ENCODE measurements at regions not wholly inside any gene's neighbourhood (a gene's known extent, or its start where the extent isn't known, plus 50 kb on each side); places are given as distances from the start of the nearest gene placed in this dataset.

DNA sequence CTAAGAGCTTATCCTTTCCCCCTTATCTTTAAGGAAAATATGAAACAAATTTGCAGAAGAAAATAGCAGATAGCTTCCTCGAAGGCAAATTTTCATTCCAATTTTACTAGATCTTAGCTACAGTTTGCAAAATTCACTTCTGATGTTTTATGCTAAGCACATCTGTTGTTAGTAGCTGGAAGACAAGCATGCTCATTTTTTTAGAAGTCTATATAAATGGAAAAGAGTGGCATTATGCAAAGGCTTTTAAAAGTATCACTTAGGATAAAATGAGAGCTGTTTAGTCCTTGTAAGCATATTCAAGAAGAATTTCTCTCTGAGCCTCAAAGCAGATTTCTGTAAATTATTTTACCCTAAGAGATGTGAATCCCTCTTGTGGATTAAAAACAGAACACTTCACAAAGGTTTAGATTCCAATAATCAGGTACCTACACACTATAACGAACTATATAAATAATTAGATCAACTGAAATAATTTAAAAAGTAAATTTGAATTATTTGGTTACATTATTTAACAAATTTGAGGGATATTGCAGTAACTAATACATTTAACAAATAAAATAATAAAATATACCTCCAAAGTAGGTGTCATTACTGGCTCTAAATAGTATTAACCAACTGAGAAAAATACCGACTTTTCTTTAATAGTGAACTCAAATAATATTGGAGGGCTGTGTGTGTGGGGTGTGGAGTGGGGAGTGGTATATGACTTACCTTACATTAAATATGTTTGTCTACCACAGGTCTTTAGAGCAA is 307.1 kb downstream of the SEMA3D start:
- DNase-seq (ENCODE audit: extremely low spot score, unreplicated experiment), result no peak
- H3K27me3 Mint-ChIP-seq, result no peaks in the 10 kb centered on the region
- TF ChIP-seq, protein P1, sequence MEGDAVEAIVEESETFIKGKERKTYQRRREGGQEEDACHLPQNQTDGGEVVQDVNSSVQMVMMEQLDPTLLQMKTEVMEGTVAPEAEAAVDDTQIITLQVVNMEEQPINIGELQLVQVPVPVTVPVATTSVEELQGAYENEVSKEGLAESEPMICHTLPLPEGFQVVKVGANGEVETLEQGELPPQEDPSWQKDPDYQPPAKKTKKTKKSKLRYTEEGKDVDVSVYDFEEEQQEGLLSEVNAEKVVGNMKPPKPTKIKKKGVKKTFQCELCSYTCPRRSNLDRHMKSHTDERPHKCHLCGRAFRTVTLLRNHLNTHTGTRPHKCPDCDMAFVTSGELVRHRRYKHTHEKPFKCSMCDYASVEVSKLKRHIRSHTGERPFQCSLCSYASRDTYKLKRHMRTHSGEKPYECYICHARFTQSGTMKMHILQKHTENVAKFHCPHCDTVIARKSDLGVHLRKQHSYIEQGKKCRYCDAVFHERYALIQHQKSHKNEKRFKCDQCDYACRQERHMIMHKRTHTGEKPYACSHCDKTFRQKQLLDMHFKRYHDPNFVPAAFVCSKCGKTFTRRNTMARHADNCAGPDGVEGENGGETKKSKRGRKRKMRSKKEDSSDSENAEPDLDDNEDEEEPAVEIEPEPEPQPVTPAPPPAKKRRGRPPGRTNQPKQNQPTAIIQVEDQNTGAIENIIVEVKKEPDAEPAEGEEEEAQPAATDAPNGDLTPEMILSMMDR (conservative IDR thresholded peaks at IDR 0.05), result no peak
- H3K27ac Mint-ChIP-seq, result no peak overlapping the region
- H3K4me1 Mint-ChIP-seq (ENCODE audit: unreplicated experiment), result no peaks in the 10 kb centered on the region
- H3K36me3 Mint-ChIP-seq, result no peaks in the 10 kb centered on the region
- no peak overlapping the region for H3K4me3 Mint-ChIP-seq
- H3K9me3 Mint-ChIP-seq, result no peaks in the 10 kb centered on the region

DNA sequence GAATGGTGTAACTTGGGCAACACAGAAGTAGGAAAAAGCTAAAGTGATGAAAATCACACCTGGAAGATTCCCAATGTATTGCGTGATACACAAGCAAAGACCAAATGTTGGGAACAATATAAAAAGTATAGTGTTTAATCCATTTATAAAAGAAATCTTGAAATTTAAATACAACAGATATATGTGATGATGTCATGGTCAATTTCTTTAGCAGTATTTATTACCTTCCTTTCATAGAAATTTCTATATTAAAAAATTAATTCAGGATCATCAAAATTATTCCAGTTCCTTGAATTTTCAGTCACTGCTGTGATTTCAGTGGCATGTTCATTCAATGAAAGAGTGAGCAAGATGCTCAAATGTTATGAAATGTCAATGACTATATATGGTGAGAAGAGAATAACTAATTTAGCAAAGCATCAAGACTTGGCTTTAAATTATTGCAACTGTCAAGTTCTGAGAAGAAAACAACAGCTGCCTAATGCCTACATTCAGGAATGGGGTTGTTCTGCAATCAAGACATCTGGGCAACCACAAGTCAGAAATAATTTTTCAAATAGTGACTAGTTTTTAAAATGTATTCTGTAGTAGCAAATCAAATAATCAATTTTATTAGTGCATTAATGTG is 308.8 kb downstream of the SEMA3D start:
- no peak overlapping the region for H3K27ac Mint-ChIP-seq
- no peaks in the 10 kb centered on the region for H3K36me3 Mint-ChIP-seq
- no peaks in the 10 kb centered on the region for H3K9me3 Mint-ChIP-seq
- no peak for DNase-seq (ENCODE audit: extremely low spot score, unreplicated experiment)
- H3K27me3 Mint-ChIP-seq, result no peaks in the 10 kb centered on the region
- TF ChIP-seq, protein P1 (conservative IDR thresholded peaks at IDR 0.05), result no peak
- no peak overlapping the region for H3K4me3 Mint-ChIP-seq
- H3K4me1 Mint-ChIP-seq (ENCODE audit: unreplicated experiment), result no peaks in the 10 kb centered on the region

DNA sequence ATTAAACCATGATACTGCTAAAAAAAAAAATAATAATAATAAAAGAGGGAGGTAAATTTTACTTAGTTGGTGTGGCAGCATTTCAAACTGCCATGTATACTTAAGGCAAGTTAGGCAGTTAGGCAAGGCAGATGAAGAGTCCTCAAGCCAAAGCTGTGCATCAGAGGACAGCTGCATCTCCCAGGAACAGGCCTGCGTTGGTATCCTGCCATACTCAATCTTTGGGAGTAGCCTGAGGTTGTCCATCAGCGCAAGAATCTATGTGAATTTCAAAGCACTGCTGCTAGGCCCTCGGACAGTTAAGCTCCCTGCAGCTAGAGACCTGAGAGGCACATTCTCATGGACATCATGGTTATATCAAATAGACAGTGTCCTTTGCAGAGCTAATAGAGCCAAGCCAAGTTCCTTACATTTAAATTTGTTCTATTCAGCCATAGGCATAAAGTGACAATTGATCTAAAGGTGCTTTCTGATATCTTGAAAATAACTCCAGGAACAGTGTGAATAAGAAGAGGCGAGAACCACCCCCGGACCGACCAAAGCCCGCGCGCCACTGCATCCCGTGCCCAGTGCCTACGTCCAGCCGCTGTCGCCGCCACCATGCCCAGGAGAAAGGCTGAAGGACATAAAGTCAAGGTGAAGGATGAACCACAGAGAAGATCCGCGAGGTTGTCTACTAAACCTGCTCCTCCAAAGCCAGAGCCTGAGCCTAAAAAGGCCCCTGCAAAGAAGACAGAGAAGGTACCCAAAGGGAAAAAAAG is 310.6 kb downstream of the SEMA3D start:
- no peak overlapping the region for H3K27ac Mint-ChIP-seq
- H3K36me3 Mint-ChIP-seq, result no peaks in the 10 kb centered on the region
- H3K4me1 Mint-ChIP-seq (ENCODE audit: unreplicated experiment), result no peaks in the 10 kb centered on the region
- no peaks in the 10 kb centered on the region for H3K9me3 Mint-ChIP-seq
- H3K4me3 Mint-ChIP-seq, result no peak overlapping the region
- TF ChIP-seq, protein P1 (conservative IDR thresholded peaks at IDR 0.05), result no peak
- H3K27me3 Mint-ChIP-seq, result no peaks in the 10 kb centered on the region
- no peak for DNase-seq (ENCODE audit: extremely low spot score, unreplicated experiment)

DNA sequence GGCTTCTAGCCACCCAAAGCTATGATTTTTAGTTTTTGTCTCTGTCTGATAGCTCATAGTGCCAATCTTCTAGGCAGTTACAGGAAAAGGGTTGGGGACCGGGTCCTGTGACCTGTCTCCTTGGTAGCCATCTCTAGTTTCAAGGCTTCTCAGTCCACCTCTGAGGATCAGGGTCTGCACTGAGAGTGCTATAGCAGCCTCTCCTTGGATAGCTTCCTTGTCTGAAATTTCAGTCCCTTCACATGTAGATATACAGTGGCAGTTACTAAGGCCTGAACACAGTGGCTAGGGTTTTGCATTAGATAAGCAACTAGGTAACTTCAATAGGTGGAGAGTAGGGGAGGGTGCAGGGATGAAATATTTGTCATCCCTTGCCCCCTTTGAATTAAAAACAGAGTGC is 321.3 kb downstream of the SEMA3D start:
- no peak overlapping the region for H3K27ac Mint-ChIP-seq
- TF ChIP-seq, protein P1 (conservative IDR thresholded peaks at IDR 0.05), result no peak
- no peaks in the 10 kb centered on the region for H3K27me3 Mint-ChIP-seq
- no peak for DNase-seq (ENCODE audit: extremely low spot score, unreplicated experiment)
- peaks cover 4% of the 10 kb centered on the region for H3K9me3 Mint-ChIP-seq
- no peak overlapping the region for H3K4me3 Mint-ChIP-seq
- H3K36me3 Mint-ChIP-seq, result no peaks in the 10 kb centered on the region
- no peaks in the 10 kb centered on the region for H3K4me1 Mint-ChIP-seq (ENCODE audit: unreplicated experiment)

DNA sequence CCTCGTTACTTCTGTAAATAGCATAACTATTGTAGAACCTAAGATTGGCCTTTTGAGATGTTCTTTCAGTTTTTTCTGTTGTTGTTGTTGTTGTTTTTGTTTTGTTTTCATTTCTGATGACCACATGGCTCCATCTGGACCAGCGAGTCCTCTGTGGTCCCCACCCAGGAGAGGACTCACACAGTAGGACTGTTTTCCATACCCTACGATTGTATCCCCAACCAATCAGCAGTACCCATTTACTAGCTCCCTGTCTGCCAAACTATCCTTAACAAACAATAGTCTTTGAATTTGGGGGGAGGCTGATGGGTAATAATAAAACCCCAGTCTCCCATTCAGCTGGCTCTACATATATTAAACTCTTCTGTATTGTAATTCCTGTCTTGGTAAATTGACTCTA is 329.5 kb downstream of the SEMA3D start:
- TF ChIP-seq, protein P1 (conservative IDR thresholded peaks at IDR 0.05), result no peak
- Mint-ChIP-seq H3K9me3 (peaks cover 10% of the 10 kb centered on the region), H3K4me1 (ENCODE audit: unreplicated experiment) (no peaks in the 10 kb centered on the region), H3K27ac (no peak overlapping the region), H3K4me3 (no peak overlapping the region), H3K27me3 (no peaks in the 10 kb centered on the region), H3K36me3 (no peaks in the 10 kb centered on the region)
- DNase-seq (ENCODE audit: extremely low spot score, unreplicated experiment), result no peak

All from type B pancreatic cell (in vitro differentiated cells).